ENCODE measurements at regions not wholly inside any gene's neighbourhood (a gene's known extent, or its start where the extent isn't known, plus 50 kb on each side); places are given as distances from the start of the nearest gene placed in this dataset.
"Not testable (repeated sequence)": the region's sequence is repeated elsewhere in the genome, so short reads cannot be mapped to it uniquely, and the experiment has no call there.

DNA sequence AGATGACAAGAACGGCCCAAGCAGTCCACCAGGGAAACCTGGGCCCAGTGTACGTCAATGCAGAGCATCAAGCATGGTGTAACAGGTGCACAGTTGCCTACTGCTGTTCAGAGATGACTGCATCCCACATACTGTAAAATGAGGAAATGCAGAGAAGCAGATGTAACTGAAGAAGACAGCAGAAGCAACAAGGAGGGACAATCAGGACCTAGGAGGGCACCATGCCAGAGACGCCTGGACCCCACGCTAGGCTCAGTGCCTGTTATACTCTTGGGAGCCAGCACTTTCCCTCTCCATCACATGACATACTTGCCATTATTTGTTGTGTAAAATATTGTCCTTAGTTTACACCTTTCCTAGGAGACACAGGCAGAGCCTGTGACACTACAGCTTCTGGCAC, 57.6 kb upstream of the ZNG1F start:
- TF ChIP-seq, protein P1, sequence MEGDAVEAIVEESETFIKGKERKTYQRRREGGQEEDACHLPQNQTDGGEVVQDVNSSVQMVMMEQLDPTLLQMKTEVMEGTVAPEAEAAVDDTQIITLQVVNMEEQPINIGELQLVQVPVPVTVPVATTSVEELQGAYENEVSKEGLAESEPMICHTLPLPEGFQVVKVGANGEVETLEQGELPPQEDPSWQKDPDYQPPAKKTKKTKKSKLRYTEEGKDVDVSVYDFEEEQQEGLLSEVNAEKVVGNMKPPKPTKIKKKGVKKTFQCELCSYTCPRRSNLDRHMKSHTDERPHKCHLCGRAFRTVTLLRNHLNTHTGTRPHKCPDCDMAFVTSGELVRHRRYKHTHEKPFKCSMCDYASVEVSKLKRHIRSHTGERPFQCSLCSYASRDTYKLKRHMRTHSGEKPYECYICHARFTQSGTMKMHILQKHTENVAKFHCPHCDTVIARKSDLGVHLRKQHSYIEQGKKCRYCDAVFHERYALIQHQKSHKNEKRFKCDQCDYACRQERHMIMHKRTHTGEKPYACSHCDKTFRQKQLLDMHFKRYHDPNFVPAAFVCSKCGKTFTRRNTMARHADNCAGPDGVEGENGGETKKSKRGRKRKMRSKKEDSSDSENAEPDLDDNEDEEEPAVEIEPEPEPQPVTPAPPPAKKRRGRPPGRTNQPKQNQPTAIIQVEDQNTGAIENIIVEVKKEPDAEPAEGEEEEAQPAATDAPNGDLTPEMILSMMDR (IDR thresholded peaks at IDR 0.05; ENCODE audit: extremely low read depth in 1 of 2, insufficient read depth in 1 of 2, low read depth in 1 of 2, low read length in 2 of 2): not testable (repeated sequence)
- TF ChIP-seq JUN (IDR thresholded peaks at IDR 0.05; ENCODE audit: borderline replicate concordance, insufficient read depth, insufficient read length, low read depth): not testable (repeated sequence)
